CD8-positive, alpha-beta memory T cell (primary cell): ENCODE measurements at regions not wholly inside any gene's neighbourhood (a gene's known extent, or its start where the extent isn't known, plus 50 kb on each side); places are given as distances from the start of the nearest gene placed in this dataset.

Source experiments
- CTCF ChIA-PET: fragments of 350-600 bp; sonication (Branson Sonifier 250); formaldehyde crosslinking; loops from one replicate; lab custom pipeline; 2021; ENCODE audit warnings: antibody characterized with exemption; lab: Charles Lee
- POLR2A ChIA-PET: fragments of 350-600 bp; sonication (Branson Sonifier 250); formaldehyde crosslinking; loops from one replicate; lab custom pipeline; 2021; ENCODE audit warnings: antibody characterized with exemption; lab: Charles Lee
- DNase-seq, 5 donors: peaks; one replicate each; pipeline versions ENCODE4 v3.0.0 to v3.0.0-alpha.2; 2020 to 2022; ENCODE audit warnings: mixed read lengths in 1 of 5
- H3K27ac ChIP-seq: one replicate; pipeline ENCODE4 v1.7.0; 2013; ENCODE audit warnings: low read depth, mild to moderate bottlenecking, low read length, moderate library complexity
- H3K27me3 ChIP-seq: 2 replicates; pipeline ENCODE4 v1.7.0; 2013; ENCODE audit warnings: low read length, mild to moderate bottlenecking; ENCODE audit not compliant: insufficient read depth, poor library complexity, severe bottlenecking
- H3K36me3 ChIP-seq: 2 replicates; pipeline ENCODE4 v1.7.0; 2013; ENCODE audit warnings: mild to moderate bottlenecking, low read length, moderate library complexity; ENCODE audit not compliant: insufficient read depth
- H3K4me1 ChIP-seq: 2 replicates; pipeline ENCODE4 v1.7.0; 2013; ENCODE audit warnings: mild to moderate bottlenecking, low read length, moderate library complexity; ENCODE audit not compliant: insufficient read depth
- H3K4me3 ChIP-seq: 2 replicates; pipeline ENCODE4 v1.7.0; 2013; ENCODE audit warnings: mild to moderate bottlenecking, low read length
- H3K9me3 ChIP-seq: 2 replicates; pipeline ENCODE4 v1.7.0; 2013; ENCODE audit warnings: mild to moderate bottlenecking, low read length
- H3K27ac Mint-ChIP-seq, 8 donors: one replicate each; pipeline ENCODE4 v1.8.0; 2020 to 2021; ENCODE audit warnings: mixed read lengths in 8 of 8, mild to moderate bottlenecking in 6 of 8, inconsistent platforms in 3 of 8, moderate library complexity in 3 of 8
- H3K27me3 Mint-ChIP-seq, 2 donors: one replicate each; pipeline ENCODE4 v1.8.0; 2020 to 2021; ENCODE audit warnings: mixed read lengths in 2 of 2, mild to moderate bottlenecking in 1 of 2, moderate library complexity in 1 of 2
- H3K36me3 Mint-ChIP-seq, 3 donors: one replicate each; pipeline ENCODE4 v1.8.0; 2020 to 2021; ENCODE audit warnings: mixed read lengths in 3 of 3, inconsistent platforms in 1 of 3, mild to moderate bottlenecking in 1 of 3
- H3K4me1 Mint-ChIP-seq, 3 donors: one replicate each; pipeline ENCODE4 v1.8.0; 2020 to 2021; ENCODE audit warnings: mixed read lengths in 3 of 3, inconsistent platforms in 1 of 3, mild to moderate bottlenecking in 1 of 3
- H3K4me3 Mint-ChIP-seq, 7 donors: one replicate each; pipeline ENCODE4 v1.8.0; 2020 to 2021; ENCODE audit warnings: mixed read lengths in 7 of 7, mild to moderate bottlenecking in 6 of 7, moderate library complexity in 4 of 7, inconsistent platforms in 2 of 7
- H3K9me3 Mint-ChIP-seq, 5 donors: one replicate each; pipeline ENCODE4 v1.8.0; 2020 to 2022; ENCODE audit warnings: mixed read lengths in 5 of 5, mild to moderate bottlenecking in 3 of 5, moderate library complexity in 2 of 5, inconsistent platforms in 1 of 5

- H3K4me1 ChIP-seq = peaks cover 9% of the 10 kb centered on the region
- no peaks in the 10 kb centered on the region for H3K27me3 ChIP-seq
- no peaks in the 10 kb centered on the region for H3K9me3 ChIP-seq
- no peak overlapping the region for H3K27ac ChIP-seq
- Mint-ChIP-seq H3K9me3 (no peaks in the 10 kb centered on the region), H3K4me1 (peaks cover 21 to 68% (median 37%) of the 10 kb centered on the region in 3 donors), H3K27me3 (no peaks in the 10 kb centered on the region), H3K27ac (peak overlapping the region in 3 of 8 donors; percentile 5 to 54 (median 26)), H3K36me3 (peaks cover 0 to 89% (median 21%) of the 10 kb centered on the region in 3 donors), H3K4me3 (no peak overlapping the region)
- no peak for DNase-seq
- ChIA-PET CTCF (interaction anchor here (1.7 kb wide), 1 partner anchor 15 kb away, joined by 13 read pairs; no protein-coding TSS in a partner anchor), POLR2A (no interaction called here)
- H3K36me3 ChIP-seq = peaks cover 42% of the 10 kb centered on the region
- no peak overlapping the region for H3K4me3 ChIP-seq
Measured at GRCh38 chr7:130881799-130882141, 147.8 kb upstream of the KLF14 start.

GRCh38 chr7:130882396-130882795 lies 148.4 kb upstream of the KLF14 start:
- H3K9me3 ChIP-seq = no peaks in the 10 kb centered on the region
- ChIA-PET CTCF (interaction anchor here (1.3 to 1.7 kb wide), 2 partner anchors 14 kb away, joined by 4 to 13 read pairs; no protein-coding TSS in a partner anchor), POLR2A (no interaction called here)
- H3K4me1 ChIP-seq = peaks cover 3% of the 10 kb centered on the region
- Mint-ChIP-seq H3K36me3 (peaks cover 0 to 88% (median 21%) of the 10 kb centered on the region in 3 donors), H3K27me3 (no peaks in the 10 kb centered on the region), H3K9me3 (no peaks in the 10 kb centered on the region), H3K4me1 (peaks cover 16 to 68% (median 36%) of the 10 kb centered on the region in 3 donors), H3K27ac (peak overlapping the region in 1 of 8 donors; percentile 36), H3K4me3 (no peak overlapping the region)
- peaks cover 38% of the 10 kb centered on the region for H3K36me3 ChIP-seq
- no peaks in the 10 kb centered on the region for H3K27me3 ChIP-seq
- DNase-seq = no peak
- H3K4me3 ChIP-seq = no peak overlapping the region
- no peak overlapping the region for H3K27ac ChIP-seq

- POLR2A ChIA-PET = interaction anchor here (0.7 kb wide), 1 partner anchor 888 kb away, joined by 5 read pairs; no protein-coding TSS in a partner anchor
- Histone ChIP-seq H3K27me3 (no peaks in the 10 kb centered on the region), H3K27ac (no peak overlapping the region), H3K4me3 (no peak overlapping the region), H3K4me1 (no peaks in the 10 kb centered on the region), H3K9me3 (no peaks in the 10 kb centered on the region), H3K36me3 (peaks cover 36% of the 10 kb centered on the region)
- H3K9me3 Mint-ChIP-seq = no peaks in the 10 kb centered on the region
- peaks cover 0 to 89% (median 21%) of the 10 kb centered on the region in 3 donors for H3K36me3 Mint-ChIP-seq
- CTCF ChIA-PET = no interaction called here
- no peak for DNase-seq
- peaks cover 17 to 69% (median 40%) of the 10 kb centered on the region in 3 donors for H3K4me1 Mint-ChIP-seq
- no peak overlapping the region for H3K4me3 Mint-ChIP-seq
- H3K27ac Mint-ChIP-seq = peak overlapping the region in 3 of 8 donors; percentile 23 to 82 (median 70)
- no peaks in the 10 kb centered on the region for H3K27me3 Mint-ChIP-seq
Measured at GRCh38 chr7:130883928-130884327, 149.9 kb upstream of the KLF14 start.

GRCh38 chr7:130884437-130885417 lies 150.7 kb upstream of the KLF14 start:
- H3K9me3 ChIP-seq = no peaks in the 10 kb centered on the region
- H3K4me3 Mint-ChIP-seq = peak overlapping the region in 2 of 7 donors; percentile 5 to 28
- CTCF ChIA-PET = interaction anchor here (2.6 kb wide), 1 partner anchor 12 kb away, joined by 16 read pairs; no protein-coding TSS in a partner anchor
- POLR2A ChIA-PET = no interaction called here
- peaks cover 33% of the 10 kb centered on the region for H3K36me3 ChIP-seq
- peaks cover 17 to 64% (median 41%) of the 10 kb centered on the region in 3 donors for H3K4me1 Mint-ChIP-seq
- H3K4me3 ChIP-seq = no peak overlapping the region
- no peak for DNase-seq
- H3K27ac Mint-ChIP-seq = peak overlapping the region in 6 of 8 donors; percentile 8 to 97 (median 56)
- no peaks in the 10 kb centered on the region for H3K27me3 ChIP-seq
- H3K9me3 Mint-ChIP-seq = no peaks in the 10 kb centered on the region
- H3K27ac ChIP-seq = no peak overlapping the region
- H3K27me3 Mint-ChIP-seq = no peaks in the 10 kb centered on the region
- peaks cover 0 to 83% (median 19%) of the 10 kb centered on the region in 3 donors for H3K36me3 Mint-ChIP-seq
- no peaks in the 10 kb centered on the region for H3K4me1 ChIP-seq

- Histone ChIP-seq H3K27me3 (no peaks in the 10 kb centered on the region), H3K4me1 (no peaks in the 10 kb centered on the region), H3K27ac (no peak overlapping the region), H3K4me3 (no peak overlapping the region), H3K36me3 (peaks cover 28% of the 10 kb centered on the region), H3K9me3 (no peaks in the 10 kb centered on the region)
- POLR2A ChIA-PET = interaction anchor here (0.6 kb wide), 1 partner anchor 176 kb away, joined by 14 read pairs; no protein-coding TSS in a partner anchor
- Mint-ChIP-seq H3K4me3 (no peak overlapping the region), H3K36me3 (peaks cover 0 to 87% (median 27%) of the 10 kb centered on the region in 3 donors), H3K27ac (peak overlapping the region in 3 of 8 donors; percentile 7 to 53 (median 46)), H3K4me1 (peaks cover 17 to 67% (median 45%) of the 10 kb centered on the region in 3 donors), H3K9me3 (no peaks in the 10 kb centered on the region), H3K27me3 (no peaks in the 10 kb centered on the region)
- DNase-seq = no peak
- CTCF ChIA-PET = interaction anchor here (2.6 kb wide), 1 partner anchor 10 kb away, joined by 16 read pairs; no protein-coding TSS in a partner anchor
Measured at GRCh38 chr7:130886438-130887135, 152.6 kb upstream of the KLF14 start.

GRCh38 chr7:130887182-130887956 lies 153.4 kb upstream of the KLF14 start:
- Mint-ChIP-seq H3K4me3 (no peak overlapping the region), H3K4me1 (peaks cover 17 to 61% (median 40%) of the 10 kb centered on the region in 3 donors), H3K27me3 (no peaks in the 10 kb centered on the region), H3K9me3 (no peaks in the 10 kb centered on the region), H3K27ac (peak overlapping the region in 6 of 8 donors; percentile 15 to 83 (median 54)), H3K36me3 (peaks cover 0 to 81% (median 20%) of the 10 kb centered on the region in 3 donors)
- DNase-seq = no peak
- no peaks in the 10 kb centered on the region for H3K27me3 ChIP-seq
- H3K9me3 ChIP-seq = no peaks in the 10 kb centered on the region
- H3K4me1 ChIP-seq = no peaks in the 10 kb centered on the region
- no peak overlapping the region for H3K4me3 ChIP-seq
- ChIA-PET CTCF (interaction anchor here (1.3 to 2.4 kb wide), 2 partner anchors 10 to 153 kb away, joined by 3 to 14 read pairs; no protein-coding TSS in a partner anchor), POLR2A (no interaction called here)
- H3K36me3 ChIP-seq = peaks cover 20% of the 10 kb centered on the region
- H3K27ac ChIP-seq = no peak overlapping the region

GRCh38 chr7:130887957-130888371 lies 154.0 kb upstream of the KLF14 start:
- peak overlapping the region in 5 of 8 donors; percentile 43 to 83 (median 67) for H3K27ac Mint-ChIP-seq
- H3K4me1 Mint-ChIP-seq = peaks cover 21 to 61% (median 46%) of the 10 kb centered on the region in 3 donors
- Histone ChIP-seq H3K27me3 (no peaks in the 10 kb centered on the region), H3K36me3 (peaks cover 16% of the 10 kb centered on the region), H3K9me3 (no peaks in the 10 kb centered on the region), H3K27ac (no peak overlapping the region), H3K4me1 (no peaks in the 10 kb centered on the region), H3K4me3 (no peak overlapping the region)
- H3K9me3 Mint-ChIP-seq = no peaks in the 10 kb centered on the region
- H3K36me3 Mint-ChIP-seq = peaks cover 0 to 80% (median 19%) of the 10 kb centered on the region in 3 donors
- POLR2A ChIA-PET = no interaction called here
- no peak for DNase-seq
- no peak overlapping the region for H3K4me3 Mint-ChIP-seq
- no peaks in the 10 kb centered on the region for H3K27me3 Mint-ChIP-seq
- CTCF ChIA-PET = interaction anchor here (1.3 to 2.4 kb wide), 2 partner anchors 9 to 152 kb away, joined by 3 to 14 read pairs; no protein-coding TSS in a partner anchor
